ENCODE measurements at regions not wholly inside any gene's neighbourhood (a gene's known extent, or its start where the extent isn't known, plus 50 kb on each side); places are given as distances from the start of the nearest gene placed in this dataset.

- DNase-seq (ENCODE audit: low read depth): no peak
These were observed 216.2 kb upstream of the HS6ST1 start for GRCh38 chr2:128534688-128535392.

GRCh38 chr2:128535953-128536352 lies 217.3 kb upstream of the HS6ST1 start:
- DNase-seq (ENCODE audit: low read depth): no peak

GRCh38 chr2:128536925-128537620 lies 218.4 kb upstream of the HS6ST1 start:
- DNase-seq (ENCODE audit: low read depth): no peak

- DNase-seq (ENCODE audit: low read depth): no peak
These were observed 219.0 kb upstream of the HS6ST1 start for GRCh38 chr2:128537646-128538045.

GRCh38 chr2:128538396-128538795 lies 219.7 kb upstream of the HS6ST1 start:
- DNase-seq (ENCODE audit: low read depth): no peak

- DNase-seq (ENCODE audit: low read depth): no peak
These were observed 222.0 kb upstream of the HS6ST1 start for GRCh38 chr2:128540670-128541069.

GRCh38 chr2:128541448-128541847 lies 222.8 kb upstream of the HS6ST1 start:
- DNase-seq (ENCODE audit: low read depth): no peak

GRCh38 chr2:128543036-128543435 lies 224.4 kb upstream of the HS6ST1 start:
- DNase-seq (ENCODE audit: low read depth): no peak

GRCh38 chr2:128543646-128544045 lies 225.0 kb upstream of the HS6ST1 start:
- no peak for DNase-seq (ENCODE audit: low read depth)

- DNase-seq (ENCODE audit: low read depth): no peak
These were observed 225.8 kb upstream of the HS6ST1 start for GRCh38 chr2:128544321-128545037.

GRCh38 chr2:128545085-128545484 lies 226.4 kb upstream of the HS6ST1 start:
- DNase-seq (ENCODE audit: low read depth): no peak

GRCh38 chr2:128545829-128546228 lies 227.2 kb upstream of the HS6ST1 start:
- DNase-seq (ENCODE audit: low read depth): no peak

GRCh38 chr2:128547667-128548066 lies 229.0 kb upstream of the HS6ST1 start:
- no peak for DNase-seq (ENCODE audit: low read depth)

- no peak for DNase-seq (ENCODE audit: low read depth)
These were observed 229.8 kb upstream of the HS6ST1 start for GRCh38 chr2:128548461-128548891.

GRCh38 chr2:128549094-128549493 lies 230.4 kb upstream of the HS6ST1 start:
- DNase-seq (ENCODE audit: low read depth): no peak

GRCh38 chr2:128549646-128550260 lies 231.1 kb upstream of the HS6ST1 start:
- no peak for DNase-seq (ENCODE audit: low read depth)

- no peak for DNase-seq (ENCODE audit: low read depth)
These were observed 231.7 kb upstream of the HS6ST1 start for GRCh38 chr2:128550389-128550788.

- DNase-seq (ENCODE audit: low read depth): no peak
These were observed 232.2 kb upstream of the HS6ST1 start for GRCh38 chr2:128550801-128551416.

GRCh38 chr2:128551435-128551834 lies 232.8 kb upstream of the HS6ST1 start:
- DNase-seq (ENCODE audit: low read depth): no peak

GRCh38 chr2:128552141-128552805 lies 233.6 kb upstream of the HS6ST1 start:
- no peak for DNase-seq (ENCODE audit: low read depth)

- DNase-seq (ENCODE audit: low read depth): no peak
These were observed 234.3 kb upstream of the HS6ST1 start for GRCh38 chr2:128552806-128553551.
